ENCODE measurements at regions not wholly inside any gene's neighbourhood (a gene's known extent, or its start where the extent isn't known, plus 50 kb on each side); places are given as distances from the start of the nearest gene placed in this dataset.

- POLR2A ChIA-PET = no interaction called here
These were observed 272.7 kb downstream of the KLF6 start for GRCh38 chr10:3512263-3512662.

More at GRCh38 chr10:3512263-3512662, 272.7 kb downstream of the KLF6 start:
- FAIRE-seq = no peak
- Histone ChIP-seq H4K20me1 (replicated peaks; ENCODE audit: control insufficient read depth, extremely low read depth, insufficient read depth, low read length) (no peaks in the 10 kb centered on the region), H3K9me3 (replicated peaks; ENCODE audit: control insufficient read depth, insufficient read depth, low read length) (no peaks in the 10 kb centered on the region), H3K4me1 (ENCODE audit: control insufficient read depth, extremely low read depth, insufficient read depth, low read length) (no peaks in the 10 kb centered on the region), H3K27me3 (ENCODE audit: control insufficient read depth in 2 of 2, insufficient read depth in 2 of 2, low read length in 2 of 2) (no peaks in the 10 kb centered on the region), H3K9ac (replicated peaks; ENCODE audit: extremely low read depth, insufficient read depth, low read length) (no peak overlapping the region), H3K4me2 (ENCODE audit: insufficient read depth, low read length) (no peak overlapping the region), H3K27ac (ENCODE audit: insufficient read depth, low read depth, low read length) (no peak overlapping the region), H3K4me3 (replicated peaks in 1 of 3; ENCODE audit: insufficient read depth in 1 of 3, low read depth in 1 of 3, low read length in 3 of 3) (no peak overlapping the region), H3K36me3 (ENCODE audit: control insufficient read depth in 2 of 2, extremely low read depth in 1 of 2, insufficient read depth in 2 of 2, low read length in 2 of 2) (no peaks in the 10 kb centered on the region), H3K9me1 (replicated peaks; ENCODE audit: control insufficient read depth, extremely low read depth, insufficient read depth, low read length) (no peaks in the 10 kb centered on the region), H2AFZ (ENCODE audit: low read depth, low read length) (no peak overlapping the region), H3K79me2 (ENCODE audit: control insufficient read depth, insufficient read depth, low read length) (no peaks in the 10 kb centered on the region)
- TF ChIP-seq FOS (IDR thresholded peaks at IDR 0.05; ENCODE audit: borderline replicate concordance, insufficient read depth, low read length) (no peak), MYC (IDR thresholded peaks at IDR 0.05; ENCODE audit: low read depth, low read length) (no peak), JUN (IDR thresholded peaks at IDR 0.05; ENCODE audit: borderline replicate concordance, insufficient read depth, insufficient read length, low read depth) (no peak), EZH2 (IDR thresholded peaks at IDR 0.05; ENCODE audit: borderline replicate concordance, low read depth, low read length, severe bottlenecking) (no peak), GATA2 (IDR thresholded peaks at IDR 0.05; ENCODE audit: insufficient read depth, insufficient read length, low read depth, low read length) (no peak), POLR2A (IDR thresholded peaks at IDR 0.05; ENCODE audit: low read depth, low read length) (no peak), POLR2AphosphoS5 (IDR thresholded peaks at IDR 0.05; ENCODE audit: insufficient read depth, low read depth, low read length) (no peak)
- TF ChIP-seq, protein P1, sequence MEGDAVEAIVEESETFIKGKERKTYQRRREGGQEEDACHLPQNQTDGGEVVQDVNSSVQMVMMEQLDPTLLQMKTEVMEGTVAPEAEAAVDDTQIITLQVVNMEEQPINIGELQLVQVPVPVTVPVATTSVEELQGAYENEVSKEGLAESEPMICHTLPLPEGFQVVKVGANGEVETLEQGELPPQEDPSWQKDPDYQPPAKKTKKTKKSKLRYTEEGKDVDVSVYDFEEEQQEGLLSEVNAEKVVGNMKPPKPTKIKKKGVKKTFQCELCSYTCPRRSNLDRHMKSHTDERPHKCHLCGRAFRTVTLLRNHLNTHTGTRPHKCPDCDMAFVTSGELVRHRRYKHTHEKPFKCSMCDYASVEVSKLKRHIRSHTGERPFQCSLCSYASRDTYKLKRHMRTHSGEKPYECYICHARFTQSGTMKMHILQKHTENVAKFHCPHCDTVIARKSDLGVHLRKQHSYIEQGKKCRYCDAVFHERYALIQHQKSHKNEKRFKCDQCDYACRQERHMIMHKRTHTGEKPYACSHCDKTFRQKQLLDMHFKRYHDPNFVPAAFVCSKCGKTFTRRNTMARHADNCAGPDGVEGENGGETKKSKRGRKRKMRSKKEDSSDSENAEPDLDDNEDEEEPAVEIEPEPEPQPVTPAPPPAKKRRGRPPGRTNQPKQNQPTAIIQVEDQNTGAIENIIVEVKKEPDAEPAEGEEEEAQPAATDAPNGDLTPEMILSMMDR (IDR thresholded peaks at IDR 0.05; ENCODE audit: extremely low read depth in 1 of 2, insufficient read depth in 1 of 2, low read depth in 1 of 2, low read length in 2 of 2) = no peak
- TF ChIP-seq, protein P2, sequence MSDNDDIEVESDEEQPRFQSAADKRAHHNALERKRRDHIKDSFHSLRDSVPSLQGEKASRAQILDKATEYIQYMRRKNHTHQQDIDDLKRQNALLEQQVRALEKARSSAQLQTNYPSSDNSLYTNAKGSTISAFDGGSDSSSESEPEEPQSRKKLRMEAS (IDR thresholded peaks at IDR 0.05; ENCODE audit: insufficient read depth, insufficient read length) = no peak
- BruUV-seq (replicated peaks) = no TSS peak
- dilution Hi-C loops (cut with MboI; ENCODE audit: extremely low pct_ligation_motif_present, low sequenced_read_pairs) = no loop called here
- CTCF ChIA-PET = interaction anchor here (1.5 kb wide), 1 partner anchor 13 kb away, joined by 4 read pairs; no protein-coding TSS in a partner anchor
- intact Hi-C loops (cut with micrococcal nuclease) = no loop called here
- no peak for DNase-seq (ENCODE audit: low read depth, low spot score)
